NCI-H2107 (cell line): ENCODE measurements at regions not wholly inside any gene's neighbourhood (a gene's known extent, or its start where the extent isn't known, plus 50 kb on each side); places are given as distances from the start of the nearest gene placed in this dataset.
A peak's percentile ranks its signal among the peaks of the same experiment; 100 is the strongest.
"Not testable (repeated sequence)": the region's sequence is repeated elsewhere in the genome, so short reads cannot be mapped to it uniquely, and the experiment has no call there.

Experiments used
- DNase-seq: peaks from one replicate; lab custom pipeline; 2025; lab: John Stamatoyannopoulos, UW

- not testable (repeated sequence) for DNase-seq
These were observed 54.3 kb downstream of the RNU1-4 start for GRCh38 chr1:16794609-16795008.

GRCh38 chr1:16795119-16795518 lies 54.8 kb downstream of the RNU1-4 start:
- DNase-seq, result not testable (repeated sequence)

- DNase-seq, result not testable (repeated sequence)
These were observed 55.9 kb downstream of the RNU1-4 start for GRCh38 chr1:16796179-16796578.

- peak; percentile 63 for DNase-seq
These were observed 56.3 kb downstream of the RNU1-4 start for GRCh38 chr1:16796625-16797046.

- not testable (repeated sequence) for DNase-seq
These were observed 56.7 kb downstream of the RNU1-4 start for GRCh38 chr1:16797065-16797464.

- DNase-seq, result not testable (repeated sequence)
These were observed 57.7 kb downstream of the RNU1-4 start for GRCh38 chr1:16798050-16798449.
